HG02642 (cell line): ENCODE measurements at regions not wholly inside any gene's neighbourhood (a gene's known extent, or its start where the extent isn't known, plus 50 kb on each side); places are given as distances from the start of the nearest gene placed in this dataset.
"Not testable (repeated sequence)": the region's sequence is repeated elsewhere in the genome, so short reads cannot be mapped to it uniquely, and the experiment has no call there.

ENCODE experiments used
- ATAC-seq: cut with Tn5 transposase; IDR thresholded peaks from one replicate; pipeline ENCODE4 v1.9.1; 2021; ENCODE audit warnings: mild to moderate bottlenecking; ENCODE audit not compliant: unreplicated experiment, poor library complexity

- no peak for ATAC-seq
These were observed 55.2 kb downstream of the GCC1 start for GRCh38 chr7:127530148-127530547.

- no peak for ATAC-seq
These were observed 57.8 kb downstream of the GCC1 start for GRCh38 chr7:127527561-127527960.

- no peak for ATAC-seq
These were observed 59.4 kb downstream of the GCC1 start for GRCh38 chr7:127525866-127526480.

DNA sequence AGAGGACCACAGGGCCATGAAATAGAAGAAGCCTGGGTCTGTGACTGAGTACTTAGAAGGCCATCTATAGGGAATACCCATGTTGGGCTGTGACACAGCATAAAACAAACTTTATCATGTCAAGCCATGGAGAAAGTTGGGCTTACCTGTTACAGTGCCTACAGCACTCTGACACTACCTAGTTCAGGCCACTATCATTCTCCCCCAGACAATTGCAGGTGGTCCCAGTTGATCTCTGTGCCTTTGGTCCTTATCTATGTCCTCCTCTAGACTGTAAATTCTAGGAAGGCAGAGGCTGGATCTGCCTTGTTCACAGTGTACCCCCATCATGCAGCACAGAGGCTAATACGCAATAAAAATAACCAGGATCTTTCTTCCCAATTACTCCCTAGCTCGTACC is 69.1 kb downstream of the GCC1 start:
- ATAC-seq, result no peak

GRCh38 chr7:127514499-127514898 is 70.9 kb downstream of the GCC1 start:
- no peak for ATAC-seq

GRCh38 chr7:127513311-127513710 is 72.1 kb downstream of the GCC1 start:
- ATAC-seq, result no peak

GRCh38 chr7:127512663-127513062 is 72.7 kb downstream of the GCC1 start:
- no peak for ATAC-seq

DNA sequence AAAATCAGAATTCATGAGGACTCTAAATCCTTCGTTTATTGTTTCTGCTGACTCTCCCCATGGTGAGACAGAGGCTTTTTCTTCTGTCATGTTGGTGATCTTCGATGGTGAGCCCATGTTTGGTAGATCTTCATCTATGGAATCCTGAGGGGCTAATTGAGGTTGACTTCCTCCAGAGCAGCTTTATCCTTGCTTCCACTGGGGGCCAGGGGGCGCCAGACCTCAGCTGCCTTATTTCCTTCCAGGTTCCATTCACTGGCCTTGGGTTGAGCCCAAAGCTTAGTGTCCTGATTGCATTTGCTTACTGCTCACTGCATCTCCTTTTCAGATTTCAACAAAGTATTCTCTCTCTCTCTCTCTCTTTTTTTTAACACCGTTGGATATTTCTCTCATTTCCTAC is 80.7 kb downstream of the GCC1 start:
- no peak for ATAC-seq

DNA sequence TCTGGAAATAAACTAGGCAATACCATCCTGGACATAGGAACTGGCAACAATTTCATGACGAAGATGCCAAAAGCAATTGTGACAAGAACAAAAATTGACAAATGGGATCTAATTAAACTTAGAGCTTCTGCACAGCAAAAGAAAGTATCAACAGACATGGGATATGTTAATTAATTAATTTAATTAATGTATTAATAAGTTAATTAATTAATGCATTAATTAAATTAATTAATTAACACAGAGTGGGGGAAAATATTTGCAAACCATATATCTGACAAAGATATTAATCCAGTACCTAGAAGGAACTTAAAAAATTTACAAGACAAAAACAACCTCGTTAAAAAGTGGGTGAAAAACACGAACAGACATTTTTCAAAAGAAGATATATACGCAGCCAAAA is 83.6 kb downstream of the GCC1 start:
- ATAC-seq, result no peak

GRCh38 chr7:127487381-127487780 is 94.9 kb upstream of the ZNF800 start:
- ATAC-seq, result no peak

DNA sequence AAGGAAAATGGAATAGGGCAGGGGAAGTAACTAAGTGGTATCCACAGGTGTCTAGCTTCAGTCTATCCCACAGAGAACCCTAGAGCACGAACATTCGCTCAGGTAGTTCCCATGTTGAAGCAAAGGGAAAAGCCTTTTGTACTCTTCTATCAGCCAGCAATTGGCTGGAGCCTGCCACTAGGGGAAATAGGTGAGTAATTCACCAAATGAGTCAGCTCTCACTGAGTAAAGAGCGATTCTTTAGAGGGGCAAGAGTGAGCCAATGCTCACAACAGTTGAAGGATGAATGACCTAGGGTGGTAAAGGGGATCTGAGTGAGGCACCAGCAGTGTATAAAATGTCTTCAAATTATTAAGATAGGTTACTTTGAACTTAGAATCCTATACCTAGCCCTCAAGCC is 94.1 kb upstream of the ZNF800 start:
- ATAC-seq, result no peak

GRCh38 chr7:127485482-127485881 is 93.0 kb upstream of the ZNF800 start:
- ATAC-seq, result no peak

- ATAC-seq, result no peak
These were observed 92.4 kb upstream of the ZNF800 start for GRCh38 chr7:127484954-127485353.

GRCh38 chr7:127478461-127478860 is 86.0 kb upstream of the ZNF800 start:
- ATAC-seq, result no peak

DNA sequence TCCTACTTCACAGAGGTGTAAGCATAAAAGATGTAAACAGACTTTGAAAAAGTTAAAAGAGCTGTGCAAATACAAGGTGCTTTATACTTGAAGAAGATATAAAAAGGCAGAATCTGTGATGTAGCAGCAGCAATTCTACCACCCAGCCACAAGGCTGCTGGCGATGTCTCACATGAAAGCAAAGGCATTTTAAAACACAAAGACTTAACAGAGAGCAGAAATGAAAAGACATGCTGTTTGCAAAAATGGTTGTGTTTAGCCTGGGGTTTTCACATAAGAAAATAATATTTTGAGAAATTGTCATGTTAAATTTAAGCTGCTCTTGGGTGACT is 85.5 kb upstream of the ZNF800 start:
- no peak for ATAC-seq

DNA sequence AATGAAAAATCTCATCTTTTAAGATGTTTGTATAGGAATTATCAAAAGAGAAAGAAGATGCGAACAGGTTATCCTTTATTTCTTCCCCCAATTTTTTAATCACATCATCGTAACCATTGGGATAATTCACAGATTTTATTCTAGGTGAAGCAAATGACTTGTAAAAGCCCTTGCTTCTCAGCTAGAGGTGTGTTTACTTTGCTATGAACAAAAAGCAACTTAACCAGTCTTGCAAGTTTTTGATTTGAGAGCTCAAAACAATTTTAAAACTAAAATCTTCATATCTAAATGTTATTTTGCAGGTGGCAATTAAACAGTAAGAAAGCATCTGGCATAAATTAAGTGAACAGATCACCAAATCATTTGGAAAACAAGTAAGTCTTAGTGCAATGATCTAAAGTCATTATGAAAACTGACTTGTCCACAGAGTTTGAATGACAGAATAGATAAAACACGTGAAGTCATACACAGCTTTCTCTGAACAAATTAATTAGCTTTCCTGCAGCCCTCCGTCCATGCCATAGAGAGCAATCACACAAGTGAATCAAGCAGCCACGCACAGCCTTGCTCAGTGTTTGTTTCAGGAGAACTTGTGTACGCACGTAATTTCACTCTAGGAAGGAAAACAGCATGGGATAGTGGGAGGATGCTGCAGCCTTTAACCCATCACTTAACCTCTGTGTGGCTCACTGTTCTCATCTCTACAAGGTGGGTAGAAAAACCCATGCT is 85.0 kb upstream of the ZNF800 start:
- no peak for ATAC-seq

DNA sequence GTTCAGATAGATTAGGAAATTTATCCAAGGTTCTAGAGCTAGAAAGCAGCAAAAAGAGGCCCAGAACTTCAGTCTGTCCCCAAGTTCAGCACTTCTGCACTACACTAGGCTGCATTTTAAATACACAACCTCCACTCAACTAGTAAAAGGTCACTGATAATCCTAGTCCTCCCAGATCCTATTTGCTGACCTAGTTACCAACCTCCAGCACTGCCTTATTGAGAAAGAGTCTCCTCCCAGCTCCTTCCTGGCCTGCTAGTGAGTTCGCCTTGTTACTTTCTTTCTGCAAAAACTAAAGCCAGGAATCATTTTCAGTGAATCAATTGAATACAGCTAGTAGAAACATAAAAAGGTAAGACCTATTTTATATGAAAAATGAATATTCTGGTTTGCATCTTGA is 84.1 kb upstream of the ZNF800 start:
- ATAC-seq, result no peak

- ATAC-seq, result no peak
These were observed 81.9 kb upstream of the ZNF800 start for GRCh38 chr7:127474457-127474856.

DNA sequence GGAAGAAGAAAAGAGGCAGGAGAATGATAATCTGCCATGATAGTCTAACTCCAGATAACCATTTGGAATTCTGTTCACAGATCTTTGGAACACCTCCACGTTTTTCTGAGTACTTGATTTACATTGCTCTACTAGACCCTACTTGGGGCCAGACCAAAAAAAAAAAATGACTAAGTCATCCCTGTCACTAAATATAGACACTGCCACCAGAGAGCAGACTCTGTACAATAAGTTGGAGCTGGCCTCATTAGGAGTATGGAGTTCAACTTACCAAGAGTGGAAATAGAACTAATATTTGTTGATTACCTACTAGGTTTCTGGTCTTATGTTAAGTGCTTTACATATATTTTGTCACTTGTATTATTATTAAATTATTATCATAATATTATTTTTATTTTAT is 80.9 kb upstream of the ZNF800 start:
- no peak for ATAC-seq

GRCh38 chr7:127460077-127460476 is 67.6 kb upstream of the ZNF800 start:
- ATAC-seq, result no peak

GRCh38 chr7:127451258-127451657 is 58.8 kb upstream of the ZNF800 start:
- not testable (repeated sequence) for ATAC-seq

DNA sequence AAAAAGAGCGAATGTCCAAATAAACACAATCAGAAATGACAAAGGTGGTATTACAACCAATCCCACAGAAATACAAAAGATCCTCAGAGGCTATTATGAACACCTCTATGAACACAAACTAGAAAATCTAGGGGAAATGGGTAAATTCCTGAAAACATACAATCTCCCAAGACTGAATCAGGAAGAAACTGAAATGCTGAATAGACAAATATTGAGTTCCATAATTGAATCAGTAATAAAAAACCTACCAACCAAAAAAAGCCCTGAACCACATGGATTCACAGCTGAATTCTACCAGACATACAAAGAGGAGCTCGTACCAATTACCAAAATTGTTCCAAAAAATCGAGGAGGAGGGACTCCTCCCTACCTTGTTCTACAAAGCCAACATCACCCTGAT is 56.1 kb upstream of the ZNF800 start:
- no peak for ATAC-seq
